ENCODE measurements at regions not wholly inside any gene's neighbourhood (a gene's known extent, or its start where the extent isn't known, plus 50 kb on each side); places are given as distances from the start of the nearest gene placed in this dataset.
"Not testable (repeated sequence)": the region's sequence is repeated elsewhere in the genome, so short reads cannot be mapped to it uniquely, and the experiment has no call there.

DNA sequence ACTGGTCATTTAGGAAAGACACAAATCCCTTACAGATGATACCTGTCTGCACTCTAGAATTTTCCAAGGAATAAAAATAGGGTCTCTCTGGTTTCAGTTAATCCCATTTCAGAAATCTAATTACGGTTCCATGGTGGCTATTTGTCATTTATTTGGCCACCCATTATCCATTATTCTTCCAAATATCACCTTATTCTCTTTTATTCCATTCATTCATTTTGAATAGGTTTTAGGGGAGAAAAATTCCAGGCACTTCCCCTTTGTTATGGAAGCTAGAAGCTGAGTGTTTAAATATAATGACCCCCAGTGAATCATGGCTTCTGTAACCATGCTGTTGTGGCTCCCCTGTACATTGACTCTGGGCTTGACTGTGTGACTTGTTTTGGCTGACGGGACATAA is 420.8 kb upstream of the DPH6 start:
- H3K4me3 ChIP-seq (ENCODE audit: low read depth, low read length) = no peak overlapping the region
- H3K27me3 ChIP-seq (replicated peaks) = no peaks in the 10 kb centered on the region
- in situ Hi-C loops (cut with HindIII; ENCODE audit: low pct_ligation_motif_present, low sequenced_read_pairs) = no loop called here
- H3K27ac ChIP-seq = no peak overlapping the region
- H3K36me3 ChIP-seq (replicated peaks) = no peaks in the 10 kb centered on the region
- DNase-seq = no peak
- TF ChIP-seq, protein P1, sequence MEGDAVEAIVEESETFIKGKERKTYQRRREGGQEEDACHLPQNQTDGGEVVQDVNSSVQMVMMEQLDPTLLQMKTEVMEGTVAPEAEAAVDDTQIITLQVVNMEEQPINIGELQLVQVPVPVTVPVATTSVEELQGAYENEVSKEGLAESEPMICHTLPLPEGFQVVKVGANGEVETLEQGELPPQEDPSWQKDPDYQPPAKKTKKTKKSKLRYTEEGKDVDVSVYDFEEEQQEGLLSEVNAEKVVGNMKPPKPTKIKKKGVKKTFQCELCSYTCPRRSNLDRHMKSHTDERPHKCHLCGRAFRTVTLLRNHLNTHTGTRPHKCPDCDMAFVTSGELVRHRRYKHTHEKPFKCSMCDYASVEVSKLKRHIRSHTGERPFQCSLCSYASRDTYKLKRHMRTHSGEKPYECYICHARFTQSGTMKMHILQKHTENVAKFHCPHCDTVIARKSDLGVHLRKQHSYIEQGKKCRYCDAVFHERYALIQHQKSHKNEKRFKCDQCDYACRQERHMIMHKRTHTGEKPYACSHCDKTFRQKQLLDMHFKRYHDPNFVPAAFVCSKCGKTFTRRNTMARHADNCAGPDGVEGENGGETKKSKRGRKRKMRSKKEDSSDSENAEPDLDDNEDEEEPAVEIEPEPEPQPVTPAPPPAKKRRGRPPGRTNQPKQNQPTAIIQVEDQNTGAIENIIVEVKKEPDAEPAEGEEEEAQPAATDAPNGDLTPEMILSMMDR (IDR thresholded peaks at IDR 0.05; ENCODE audit: low read depth, low read length, missing control alignments) = no peak

DNA sequence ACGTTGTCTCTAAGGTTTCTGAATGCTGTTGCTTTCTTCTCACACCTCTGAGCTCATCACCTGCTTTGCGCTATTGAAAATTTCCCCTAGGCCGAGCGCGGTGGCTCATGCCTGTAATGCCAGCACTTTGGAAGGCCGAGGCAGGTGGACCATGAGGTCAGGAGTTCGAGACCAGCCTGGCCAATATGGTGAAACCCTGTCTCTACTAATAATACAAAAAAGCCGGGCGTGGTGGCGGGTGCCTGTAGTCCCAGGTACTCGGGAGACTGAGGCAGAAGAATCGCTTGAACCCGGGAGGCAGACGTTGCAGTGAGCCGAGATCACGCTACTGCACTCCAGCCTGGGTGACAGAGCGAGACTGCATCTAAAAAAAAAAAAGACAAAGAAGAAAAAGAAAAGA is 422.0 kb upstream of the DPH6 start:
- H3K27ac ChIP-seq; DNase-seq; H3K36me3 ChIP-seq (replicated peaks); H3K4me3 ChIP-seq (ENCODE audit: low read depth, low read length); H3K27me3 ChIP-seq (replicated peaks); in situ Hi-C loops (cut with HindIII; ENCODE audit: low pct_ligation_motif_present, low sequenced_read_pairs): not testable (repeated sequence)

DNA sequence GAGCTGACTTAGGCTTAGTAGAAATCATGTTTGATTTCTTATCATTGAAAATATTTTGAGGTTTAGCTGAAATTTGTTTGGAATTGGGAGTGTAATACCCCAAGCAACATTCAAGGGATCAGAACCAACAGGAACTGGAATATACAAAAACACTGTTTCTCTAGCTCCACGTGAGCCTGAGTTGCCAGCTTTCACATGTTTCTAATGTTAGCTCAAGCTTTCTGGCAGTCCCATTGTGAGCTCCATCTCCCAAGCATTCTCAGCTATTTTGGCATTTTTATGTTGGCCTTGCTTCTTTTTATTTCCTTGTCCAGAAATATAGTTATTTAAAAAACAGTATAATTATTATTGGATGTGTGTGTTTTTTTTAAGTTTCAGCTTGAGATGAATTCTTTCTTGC is 427.1 kb upstream of the DPH6 start:
- TF ChIP-seq, protein P1 (IDR thresholded peaks at IDR 0.05; ENCODE audit: low read depth, low read length, missing control alignments) = no peak
- in situ Hi-C loops (cut with HindIII; ENCODE audit: low pct_ligation_motif_present, low sequenced_read_pairs) = no loop called here
- Histone ChIP-seq H3K27ac (no peak overlapping the region), H3K27me3 (replicated peaks) (no peaks in the 10 kb centered on the region), H3K4me3 (ENCODE audit: low read depth, low read length) (no peak overlapping the region), H3K36me3 (replicated peaks) (no peaks in the 10 kb centered on the region)
- DNase-seq = no peak

DNA sequence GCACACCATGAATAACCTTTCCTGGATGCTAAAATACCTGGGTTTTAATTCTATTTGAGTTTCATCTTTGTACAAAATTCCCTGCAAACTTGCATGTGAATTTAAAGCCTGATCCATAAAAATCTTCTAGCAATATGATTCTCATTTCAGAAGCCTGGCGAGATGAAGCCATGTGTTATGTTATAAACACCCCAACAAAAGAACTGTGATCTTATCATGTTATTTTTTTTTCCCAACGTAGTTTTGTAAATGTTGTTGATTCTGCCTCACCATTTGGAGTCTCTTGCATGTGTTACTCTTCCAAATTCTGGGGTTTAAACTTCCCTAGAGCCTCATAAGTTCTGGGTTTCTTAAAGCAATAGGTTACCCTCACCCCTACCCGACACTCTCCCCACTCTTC is 428.1 kb upstream of the DPH6 start:
- TF ChIP-seq, protein P1 (IDR thresholded peaks at IDR 0.05; ENCODE audit: low read depth, low read length, missing control alignments) = no peak
- no peaks in the 10 kb centered on the region for H3K36me3 ChIP-seq (replicated peaks)
- in situ Hi-C loops (cut with HindIII; ENCODE audit: low pct_ligation_motif_present, low sequenced_read_pairs) = no loop called here

DNA sequence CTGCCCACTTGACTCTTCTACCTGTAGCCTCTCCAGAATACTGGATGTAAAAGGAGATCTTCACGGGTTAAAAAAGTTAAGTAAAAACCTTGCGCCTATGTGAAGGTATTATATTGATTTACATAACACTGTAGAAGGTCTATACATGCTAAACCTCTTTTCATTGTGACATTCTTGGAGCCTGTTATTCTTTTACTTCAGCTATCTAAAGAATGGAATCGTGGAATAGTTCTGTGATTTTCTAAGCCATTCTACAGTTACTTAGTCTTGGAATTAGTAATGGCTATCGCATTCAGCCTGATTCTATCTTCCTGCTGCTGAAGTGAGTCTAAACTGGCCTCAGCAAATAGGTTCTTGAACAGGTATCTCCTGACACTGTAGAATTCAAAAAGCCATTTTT is 430.0 kb upstream of the DPH6 start:
- TF ChIP-seq, protein P1 (IDR thresholded peaks at IDR 0.05; ENCODE audit: low read depth, low read length, missing control alignments) = no peak
- in situ Hi-C loops (cut with HindIII; ENCODE audit: low pct_ligation_motif_present, low sequenced_read_pairs) = no loop called here
- DNase-seq = no peak
- Histone ChIP-seq H3K4me3 (ENCODE audit: low read depth, low read length) (no peak overlapping the region), H3K27ac (no peak overlapping the region), H3K36me3 (replicated peaks) (no peaks in the 10 kb centered on the region), H3K27me3 (replicated peaks) (no peaks in the 10 kb centered on the region)

More for the DNA sequence above, 428.1 kb upstream of the DPH6 start:
- Histone ChIP-seq H3K27me3 (replicated peaks) (no peaks in the 10 kb centered on the region), H3K4me3 (ENCODE audit: low read depth, low read length) (no peak overlapping the region), H3K27ac (no peak overlapping the region)
- no peak for DNase-seq

DNA sequence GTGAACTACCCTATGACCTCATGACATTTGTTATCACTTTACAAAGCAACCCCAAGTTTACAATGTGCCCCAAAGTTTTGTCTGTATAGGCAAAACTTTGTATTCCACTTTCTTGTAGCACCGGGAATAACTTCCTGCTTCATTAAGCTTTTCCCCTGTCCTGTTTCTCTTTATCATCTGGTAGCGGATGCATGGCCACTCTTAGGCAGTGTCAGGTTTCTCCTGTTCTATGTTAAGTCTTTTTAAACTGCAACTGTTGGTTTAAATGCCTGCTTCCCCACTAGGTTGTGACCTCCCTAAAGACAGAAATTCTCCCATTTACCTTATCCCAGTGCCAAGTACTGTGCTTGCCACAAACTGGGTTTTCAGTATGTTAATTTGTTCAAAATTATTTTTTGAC is 433.6 kb upstream of the DPH6 start:
- H3K4me3 ChIP-seq (ENCODE audit: low read depth, low read length) = no peak overlapping the region

More for the DNA sequence above, 433.6 kb upstream of the DPH6 start:
- DNase-seq = no peak
- no peaks in the 10 kb centered on the region for H3K36me3 ChIP-seq (replicated peaks)
- no peaks in the 10 kb centered on the region for H3K27me3 ChIP-seq (replicated peaks)
- H3K27ac ChIP-seq = no peak overlapping the region
- TF ChIP-seq, protein P1 (IDR thresholded peaks at IDR 0.05; ENCODE audit: low read depth, low read length, missing control alignments) = no peak
- in situ Hi-C loops (cut with HindIII; ENCODE audit: low pct_ligation_motif_present, low sequenced_read_pairs) = no loop called here

Measured in brain microvascular endothelial cell (primary cell).